ENCODE measurements at regions not wholly inside any gene's neighbourhood (a gene's known extent, or its start where the extent isn't known, plus 50 kb on each side); places are given as distances from the start of the nearest gene placed in this dataset.
A peak's percentile ranks its signal among the peaks of the same experiment; 100 is the strongest.

- no peak for DNase-seq (ENCODE audit: low read depth)
- TF ChIP-seq CTCF (conservative IDR thresholded peaks at IDR 0.05; ENCODE audit: low read depth, low read length), result no peak
- no peak overlapping the region for H3K4me3 ChIP-seq (ENCODE audit: low read depth, low read length)
These were observed 281.4 kb upstream of the MAP3K7 start for GRCh38 chr6:90868256-90868655.

- TF ChIP-seq CTCF (conservative IDR thresholded peaks at IDR 0.05; ENCODE audit: low read depth, low read length), result no peak
- no peak overlapping the region for H3K4me3 ChIP-seq (ENCODE audit: low read depth, low read length)
- no peak for DNase-seq (ENCODE audit: low read depth)
These were observed 278.6 kb upstream of the MAP3K7 start for GRCh38 chr6:90865513-90865912.

GRCh38 chr6:90863043-90863442, 276.2 kb upstream of the MAP3K7 start:
- no peak for DNase-seq (ENCODE audit: low read depth)
- TF ChIP-seq CTCF (conservative IDR thresholded peaks at IDR 0.05; ENCODE audit: low read depth, low read length), result no peak
- no peak overlapping the region for H3K4me3 ChIP-seq (ENCODE audit: low read depth, low read length)

GRCh38 chr6:90860822-90861601, 274.1 kb upstream of the MAP3K7 start:
- TF ChIP-seq CTCF (conservative IDR thresholded peaks at IDR 0.05; ENCODE audit: low read depth, low read length), result no peak
- DNase-seq (ENCODE audit: low read depth), result no peak
- no peak overlapping the region for H3K4me3 ChIP-seq (ENCODE audit: low read depth, low read length)

- no peak overlapping the region for H3K4me3 ChIP-seq (ENCODE audit: low read depth, low read length)
- no peak for DNase-seq (ENCODE audit: low read depth)
- peak; percentile 8 for TF ChIP-seq CTCF (conservative IDR thresholded peaks at IDR 0.05; ENCODE audit: low read depth, low read length)
These were observed 272.7 kb upstream of the MAP3K7 start for GRCh38 chr6:90859612-90860011.

- no peak for TF ChIP-seq CTCF (conservative IDR thresholded peaks at IDR 0.05; ENCODE audit: low read depth, low read length)
- DNase-seq (ENCODE audit: low read depth), result no peak
- no peak overlapping the region for H3K4me3 ChIP-seq (ENCODE audit: low read depth, low read length)
These were observed 272.2 kb upstream of the MAP3K7 start for GRCh38 chr6:90859056-90859455.

- no peak for DNase-seq (ENCODE audit: low read depth)
- no peak for TF ChIP-seq CTCF (conservative IDR thresholded peaks at IDR 0.05; ENCODE audit: low read depth, low read length)
- H3K4me3 ChIP-seq (ENCODE audit: low read depth, low read length), result no peak overlapping the region
These were observed 262.8 kb upstream of the MAP3K7 start for GRCh38 chr6:90849686-90850085.

All from epithelial cell of proximal tubule (primary cell).